Fibroblast of lung (primary cell): ENCODE measurements at regions not wholly inside any gene's neighbourhood (a gene's known extent, or its start where the extent isn't known, plus 50 kb on each side); places are given as distances from the start of the nearest gene placed in this dataset.

Experiments
- DNase-seq, 2 donors: peaks; one replicate each; pipeline versions ENCODE4 v3.0.0 to v3.0.0-alpha.2; 2010; ENCODE audit warnings: low read depth in 2 of 2
- H2AFZ ChIP-seq: 2 replicates; pipeline ENCODE4 v1.5.1; 2012; ENCODE audit warnings: low read length, control low read depth, inconsistent platforms
- H3K27ac ChIP-seq: 2 replicates; pipeline ENCODE4 v1.5.1; 2011; ENCODE audit warnings: low read length, control low read depth; ENCODE audit not compliant: insufficient read depth
- H3K27me3 ChIP-seq: 2 replicates; pipeline ENCODE4 v1.5.1; 2011; ENCODE audit warnings: mild to moderate bottlenecking, low read length; ENCODE audit not compliant: control insufficient read depth, insufficient read depth
- H3K36me3 ChIP-seq: 2 replicates; pipeline ENCODE4 v1.5.1; 2011; ENCODE audit warnings: low read length; ENCODE audit not compliant: control insufficient read depth, insufficient read depth
- H3K4me1 ChIP-seq: 2 replicates; pipeline ENCODE4 v1.5.1; 2011; ENCODE audit warnings: low read length; ENCODE audit not compliant: control insufficient read depth, insufficient read depth; ENCODE audit errors: extremely low read depth
- H3K4me2 ChIP-seq: 2 replicates; pipeline ENCODE4 v1.5.1; 2011; ENCODE audit warnings: low read length, control low read depth; ENCODE audit not compliant: insufficient read depth; ENCODE audit errors: extremely low read depth
- H3K4me3 ChIP-seq, 4 experiments: fragments of 200-600 bp in 1 of 4; sonication (generic) in 1 of 4; replicated peaks in 1 of 4; 2 replicates each; pipeline ENCODE4 v1.5.1; 2011 to 2016; ENCODE audit warnings: low read length in 4 of 4, low read depth in 3 of 4, mild to moderate bottlenecking in 3 of 4, control low read depth in 2 of 4, inconsistent platforms in 1 of 4, mixed read lengths in 1 of 4; ENCODE audit not compliant: insufficient read depth in 1 of 4; ENCODE audit errors: control extremely low read depth in 1 of 4
- H3K79me2 ChIP-seq: 2 replicates; pipeline ENCODE4 v1.5.1; 2012; ENCODE audit warnings: mild to moderate bottlenecking, low read length, inconsistent platforms; ENCODE audit not compliant: control insufficient read depth, insufficient read depth
- H3K9ac ChIP-seq: 2 replicates; pipeline ENCODE4 v1.5.1; 2011; ENCODE audit warnings: mild to moderate bottlenecking, low read length, control low read depth; ENCODE audit not compliant: insufficient read depth
- H3K9me3 ChIP-seq: 2 replicates; pipeline ENCODE4 v1.5.1; 2012; ENCODE audit warnings: low read depth, low read length; ENCODE audit not compliant: control insufficient read depth, insufficient read depth
- H4K20me1 ChIP-seq: 2 replicates; pipeline ENCODE4 v1.5.1; 2011; ENCODE audit warnings: low read length; ENCODE audit not compliant: control insufficient read depth, insufficient read depth; ENCODE audit errors: extremely low read depth
- EZH2 ChIP-seq: IDR thresholded peaks from 2 replicates; pipeline ENCODE4 v1.5.1; 2012; ENCODE audit warnings: low read length, control low read depth, mild to moderate bottlenecking; ENCODE audit errors: missing control alignments
- TF ChIP-seq, protein P1 (sequence below), 2 donors: IDR thresholded peaks in 1 of 2; conservative IDR thresholded peaks in 1 of 2; 1 replicate in 1 of 2; 2 replicates in 1 of 2; pipeline ENCODE4 v1.5.1; 2011 to 2012; ENCODE audit warnings: low read length in 2 of 2, control low read depth in 1 of 2, inconsistent platforms in 1 of 2, low read depth in 1 of 2, mild to moderate bottlenecking in 1 of 2

DNA sequence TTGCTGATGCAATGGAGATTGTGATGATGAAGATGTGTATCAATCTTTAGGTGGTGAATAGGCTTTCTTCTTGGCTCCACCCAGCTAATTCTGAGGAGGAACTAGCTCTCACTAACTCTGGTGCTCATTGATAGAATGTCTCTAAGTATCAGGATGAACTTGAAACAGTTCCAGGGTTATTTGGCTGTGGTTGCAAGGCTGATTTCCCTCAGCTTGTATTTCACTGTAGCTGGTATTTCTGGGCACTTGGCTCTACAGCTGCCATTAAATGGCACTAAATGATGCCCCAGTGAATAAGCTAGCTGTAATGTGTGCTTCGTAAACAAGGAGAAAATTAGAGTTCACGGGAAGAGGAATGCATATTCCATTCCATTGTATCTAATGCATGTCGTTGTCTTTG lies 241.2 kb downstream of the RPIA start:
- H3K4me1 ChIP-seq: no peaks in the 10 kb centered on the region
- H3K4me3 ChIP-seq: no peak overlapping the region
- H3K36me3 ChIP-seq: no peaks in the 10 kb centered on the region
- no peak for TF ChIP-seq EZH2
- TF ChIP-seq, protein P1, sequence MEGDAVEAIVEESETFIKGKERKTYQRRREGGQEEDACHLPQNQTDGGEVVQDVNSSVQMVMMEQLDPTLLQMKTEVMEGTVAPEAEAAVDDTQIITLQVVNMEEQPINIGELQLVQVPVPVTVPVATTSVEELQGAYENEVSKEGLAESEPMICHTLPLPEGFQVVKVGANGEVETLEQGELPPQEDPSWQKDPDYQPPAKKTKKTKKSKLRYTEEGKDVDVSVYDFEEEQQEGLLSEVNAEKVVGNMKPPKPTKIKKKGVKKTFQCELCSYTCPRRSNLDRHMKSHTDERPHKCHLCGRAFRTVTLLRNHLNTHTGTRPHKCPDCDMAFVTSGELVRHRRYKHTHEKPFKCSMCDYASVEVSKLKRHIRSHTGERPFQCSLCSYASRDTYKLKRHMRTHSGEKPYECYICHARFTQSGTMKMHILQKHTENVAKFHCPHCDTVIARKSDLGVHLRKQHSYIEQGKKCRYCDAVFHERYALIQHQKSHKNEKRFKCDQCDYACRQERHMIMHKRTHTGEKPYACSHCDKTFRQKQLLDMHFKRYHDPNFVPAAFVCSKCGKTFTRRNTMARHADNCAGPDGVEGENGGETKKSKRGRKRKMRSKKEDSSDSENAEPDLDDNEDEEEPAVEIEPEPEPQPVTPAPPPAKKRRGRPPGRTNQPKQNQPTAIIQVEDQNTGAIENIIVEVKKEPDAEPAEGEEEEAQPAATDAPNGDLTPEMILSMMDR (conservative IDR thresholded peaks at IDR 0.05 in 1 of 2, IDR thresholded peaks at IDR 0.05 in 1 of 2; ENCODE audit: low read depth in 1 of 2, low read length in 2 of 2): no peak
- no peaks in the 10 kb centered on the region for H4K20me1 ChIP-seq
- no peak for DNase-seq
- no peak overlapping the region for H2AFZ ChIP-seq
- H3K79me2 ChIP-seq: no peaks in the 10 kb centered on the region
- H3K9me3 ChIP-seq: no peaks in the 10 kb centered on the region
- H3K27me3 ChIP-seq: no peaks in the 10 kb centered on the region
- no peak overlapping the region for H3K27ac ChIP-seq
- no peak overlapping the region for H3K4me2 ChIP-seq
- no peak overlapping the region for H3K9ac ChIP-seq

DNA sequence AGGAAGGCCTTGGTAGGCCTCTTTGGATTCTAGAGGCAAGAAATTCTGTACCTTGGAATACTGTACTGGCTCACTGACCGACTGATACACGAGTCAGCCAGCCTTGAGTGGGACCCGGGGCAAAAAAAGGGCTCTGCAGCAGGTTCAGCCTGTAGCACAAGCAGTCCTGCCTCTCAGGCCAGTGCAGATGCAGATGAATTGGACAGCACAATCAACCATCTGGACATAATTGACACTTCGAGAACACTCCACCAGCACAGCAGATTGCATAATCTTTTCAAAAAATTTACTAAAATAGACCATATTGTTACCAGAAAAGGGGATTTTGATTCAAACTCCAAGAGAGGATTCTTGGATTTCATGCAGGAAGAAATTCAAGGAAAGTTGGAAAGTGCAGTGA lies 241.6 kb downstream of the RPIA start:
- Histone ChIP-seq H3K9me3 (no peaks in the 10 kb centered on the region), H3K4me3 (no peak overlapping the region), H3K27me3 (no peaks in the 10 kb centered on the region), H3K4me2 (no peak overlapping the region), H3K36me3 (no peaks in the 10 kb centered on the region), H4K20me1 (no peaks in the 10 kb centered on the region), H2AFZ (no peak overlapping the region), H3K79me2 (no peaks in the 10 kb centered on the region), H3K27ac (no peak overlapping the region), H3K9ac (no peak overlapping the region), H3K4me1 (no peaks in the 10 kb centered on the region)
- TF ChIP-seq, protein P1 (conservative IDR thresholded peaks at IDR 0.05 in 1 of 2, IDR thresholded peaks at IDR 0.05 in 1 of 2; ENCODE audit: low read depth in 1 of 2, low read length in 2 of 2): no peak
- no peak for TF ChIP-seq EZH2
- DNase-seq: no peak

DNA sequence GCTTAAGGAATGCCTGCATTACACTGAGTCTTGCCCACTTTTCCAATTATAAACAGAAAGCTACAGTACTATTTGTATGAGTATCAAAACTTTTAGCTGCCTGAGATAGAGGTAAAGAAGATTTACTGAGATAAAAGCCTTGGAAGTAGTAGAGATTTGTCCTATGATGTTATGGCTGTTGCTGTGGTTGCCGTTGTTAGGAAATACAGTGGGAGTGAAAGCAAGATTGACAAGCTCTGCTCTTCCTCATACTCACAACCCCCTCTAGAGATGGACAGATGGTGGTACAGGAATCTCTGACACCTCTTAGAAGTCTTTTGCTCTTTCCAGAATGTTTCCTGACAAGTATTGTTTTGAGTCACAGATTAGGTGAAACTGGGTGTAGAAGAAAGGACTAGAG lies 242.5 kb downstream of the RPIA start:
- Histone ChIP-seq H2AFZ (no peak overlapping the region), H4K20me1 (no peaks in the 10 kb centered on the region), H3K27me3 (no peaks in the 10 kb centered on the region), H3K4me2 (no peak overlapping the region), H3K79me2 (no peaks in the 10 kb centered on the region), H3K4me1 (no peaks in the 10 kb centered on the region), H3K9me3 (no peaks in the 10 kb centered on the region), H3K36me3 (no peaks in the 10 kb centered on the region), H3K27ac (no peak overlapping the region), H3K4me3 (no peak overlapping the region), H3K9ac (no peak overlapping the region)
- TF ChIP-seq, protein P1 (conservative IDR thresholded peaks at IDR 0.05 in 1 of 2, IDR thresholded peaks at IDR 0.05 in 1 of 2; ENCODE audit: low read depth in 1 of 2, low read length in 2 of 2): peak in 1 of 2 donors; percentile 13
- no peak for TF ChIP-seq EZH2
- no peak for DNase-seq
